ENCODE measurements at regions not wholly inside any gene's neighbourhood (a gene's known extent, or its start where the extent isn't known, plus 50 kb on each side); places are given as distances from the start of the nearest gene placed in this dataset.

DNA sequence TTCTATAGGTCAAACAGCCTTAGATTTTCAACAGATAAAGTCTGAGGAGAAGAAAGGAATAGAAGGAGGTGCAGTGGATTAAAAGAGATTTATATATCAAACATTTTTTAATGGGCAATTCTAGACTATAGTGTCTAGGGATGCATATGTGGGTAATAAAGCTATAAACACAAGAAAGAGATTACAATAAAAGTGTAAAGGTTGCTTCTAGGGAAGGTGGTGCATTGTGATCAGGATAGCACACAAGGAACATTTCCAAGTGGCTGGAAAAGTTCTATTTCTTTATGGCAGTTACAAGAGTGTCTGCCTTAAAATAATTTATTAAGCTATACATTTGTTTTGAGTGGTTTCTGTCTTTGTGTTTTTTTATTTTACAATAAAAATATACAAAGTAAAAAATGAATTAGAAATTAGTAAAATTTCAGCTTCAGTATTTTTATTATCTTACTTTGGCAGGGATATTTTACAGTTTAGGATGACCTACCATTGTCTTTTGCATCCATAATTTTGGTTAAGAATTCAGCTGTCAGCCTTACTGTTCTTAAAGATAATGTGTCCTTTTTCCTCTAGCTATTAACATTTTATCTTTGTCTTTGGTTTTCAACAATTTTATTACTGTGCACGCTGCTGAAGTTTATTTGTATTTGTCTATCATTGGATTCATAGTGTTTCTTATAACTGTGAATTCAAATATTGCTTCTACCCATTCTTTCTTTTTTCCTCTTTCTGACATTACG, 221.8 kb downstream of the LACC1 start:
- DNase-seq: no peak

GRCh38 chr13:44103429-44104196, 223.9 kb downstream of the LACC1 start:
- no peak for DNase-seq

DNA sequence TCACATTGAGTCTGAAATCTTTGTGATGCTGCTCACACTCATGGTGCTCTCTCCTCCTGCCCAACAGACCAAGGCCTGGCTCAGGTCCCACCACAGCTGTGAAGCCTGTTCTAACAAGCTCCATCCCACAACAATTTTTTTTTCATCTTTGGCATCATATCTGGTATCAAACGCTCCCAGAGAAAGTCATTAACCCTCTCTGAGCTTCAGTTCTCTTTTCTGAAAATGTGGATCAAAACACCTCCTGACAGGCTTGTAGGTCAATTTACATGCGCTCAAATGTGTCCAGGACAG, 224.4 kb downstream of the LACC1 start:
- DNase-seq: no peak

DNA sequence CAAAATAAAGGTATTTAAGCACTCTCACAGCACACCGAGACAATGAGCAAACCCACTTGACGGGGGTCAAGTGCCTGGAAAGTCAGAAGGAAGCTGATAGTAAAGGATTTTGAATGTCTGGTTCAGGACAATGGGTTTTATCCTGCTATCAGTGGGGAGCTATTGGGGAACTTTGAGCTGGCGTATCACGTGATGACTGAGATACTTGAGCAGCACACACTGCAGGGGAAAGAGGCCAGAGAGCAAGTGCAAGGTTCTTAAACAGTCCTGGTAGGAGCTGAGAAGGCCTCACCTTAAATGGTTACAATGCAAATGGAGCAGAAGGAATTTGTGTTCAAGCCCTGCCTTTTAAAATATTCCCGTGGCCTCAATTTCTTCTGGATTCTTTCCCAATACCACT, 225.3 kb downstream of the LACC1 start:
- no peak for DNase-seq

- no peak for DNase-seq
Observed at GRCh38 chr13:44106266-44107152, 226.8 kb downstream of the LACC1 start.

DNA sequence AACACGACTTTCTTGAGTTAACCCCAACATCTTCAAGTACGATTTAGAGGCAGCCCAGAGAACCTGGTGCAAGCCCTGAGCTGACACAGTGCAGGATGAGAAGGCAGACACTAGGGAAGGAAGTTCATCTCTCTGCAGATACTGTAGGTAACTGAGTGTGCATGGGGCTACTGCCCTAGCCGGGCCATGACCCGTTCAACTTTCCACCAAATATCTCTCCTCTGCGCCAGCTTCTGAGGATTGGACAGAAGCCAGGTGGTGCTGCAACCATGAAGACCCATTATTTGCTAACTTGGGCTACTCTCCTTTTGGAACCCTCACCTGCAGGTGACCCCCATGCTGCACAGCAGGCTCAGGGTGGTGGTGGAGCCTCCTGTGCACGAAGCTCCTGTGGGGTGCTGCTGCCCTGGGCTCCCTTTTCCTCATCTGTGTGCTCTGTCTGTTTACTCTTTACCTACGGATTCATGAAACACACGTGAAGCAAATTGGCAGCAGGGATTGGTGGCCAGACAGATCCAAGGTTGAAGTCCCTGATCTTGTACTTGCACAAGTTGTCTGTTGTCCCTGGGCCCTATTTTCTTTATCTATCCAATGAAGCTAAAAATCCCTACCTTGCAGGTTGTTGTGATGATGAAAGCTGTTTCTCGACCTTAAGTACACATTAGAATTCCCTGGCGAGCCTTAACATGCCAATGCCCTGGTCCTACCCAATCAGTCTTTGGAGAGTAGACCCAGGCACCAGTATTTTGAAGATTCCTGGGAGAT, 227.8 kb downstream of the LACC1 start:
- DNase-seq: no peak

GRCh38 chr13:44108331-44108858, 228.7 kb downstream of the LACC1 start:
- DNase-seq: no peak

- DNase-seq: no peak
Observed at GRCh38 chr13:44110091-44110621, 230.5 kb downstream of the LACC1 start.

GRCh38 chr13:44111701-44112100, 232.0 kb downstream of the LACC1 start:
- no peak for DNase-seq

DNA sequence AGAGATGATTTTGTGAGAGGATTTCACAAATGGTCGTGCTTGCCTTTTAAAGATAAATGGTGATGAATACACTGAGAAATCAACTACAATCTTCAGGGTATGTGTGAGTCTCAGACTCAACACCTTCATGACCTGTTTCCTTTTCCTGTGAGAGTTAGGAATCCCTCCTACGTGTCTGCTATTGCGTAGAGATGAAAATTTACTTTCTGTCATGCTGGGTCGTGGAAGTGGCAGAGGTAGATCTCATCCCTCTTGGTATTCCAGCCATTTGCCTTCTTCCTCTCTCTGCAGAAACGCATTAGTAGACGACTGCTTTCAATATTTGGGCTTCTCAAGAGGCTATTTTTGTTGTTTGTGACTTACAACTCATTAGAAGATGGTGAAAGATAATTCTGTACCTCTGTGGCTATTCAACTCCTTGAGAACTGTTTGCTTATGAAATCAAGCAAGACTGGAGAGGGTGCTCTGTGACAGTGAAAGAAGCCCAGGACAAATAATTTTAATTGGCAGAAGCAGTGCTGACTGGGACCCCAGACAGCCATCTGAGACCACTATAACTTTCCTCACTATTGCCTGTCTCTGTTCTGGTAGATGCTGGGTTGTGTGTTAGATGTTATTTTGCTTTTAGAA, 233.1 kb downstream of the LACC1 start:
- no peak for DNase-seq

GRCh38 chr13:44116562-44117332, 237.0 kb downstream of the LACC1 start:
- no peak for DNase-seq

DNA sequence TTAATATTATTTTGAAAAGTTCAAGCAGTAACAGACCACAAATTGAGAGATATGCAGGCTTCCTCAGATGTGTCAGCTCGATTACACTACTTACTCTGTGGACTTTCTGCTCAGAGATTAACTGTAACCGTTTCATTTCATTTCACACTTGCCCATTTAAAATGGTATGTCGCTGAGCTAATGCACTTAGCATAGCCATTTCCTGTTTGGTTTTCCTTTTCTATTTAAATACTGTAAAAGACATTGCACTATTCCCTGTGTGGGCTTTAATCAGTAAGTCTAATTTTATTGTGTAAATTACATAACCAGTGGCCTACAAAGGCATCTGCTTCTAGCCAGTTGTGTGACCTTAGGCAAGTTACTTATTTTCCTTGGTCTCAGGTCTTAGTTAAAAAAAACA, 237.6 kb downstream of the LACC1 start:
- DNase-seq: no peak

- no peak for DNase-seq
Observed at GRCh38 chr13:44117816-44118215, 238.1 kb downstream of the LACC1 start.

- DNase-seq: no peak
Observed at GRCh38 chr13:44118881-44119280, 239.2 kb downstream of the LACC1 start.

- DNase-seq: no peak
Observed at GRCh38 chr13:44120043-44120442, 240.3 kb downstream of the LACC1 start.

- DNase-seq: no peak
Observed at GRCh38 chr13:44120849-44121755, 241.4 kb downstream of the LACC1 start.

- DNase-seq: no peak
Observed at GRCh38 chr13:44124352-44124751, 244.6 kb downstream of the LACC1 start.

GRCh38 chr13:44125943-44126469, 246.3 kb downstream of the LACC1 start:
- no peak for DNase-seq

DNA sequence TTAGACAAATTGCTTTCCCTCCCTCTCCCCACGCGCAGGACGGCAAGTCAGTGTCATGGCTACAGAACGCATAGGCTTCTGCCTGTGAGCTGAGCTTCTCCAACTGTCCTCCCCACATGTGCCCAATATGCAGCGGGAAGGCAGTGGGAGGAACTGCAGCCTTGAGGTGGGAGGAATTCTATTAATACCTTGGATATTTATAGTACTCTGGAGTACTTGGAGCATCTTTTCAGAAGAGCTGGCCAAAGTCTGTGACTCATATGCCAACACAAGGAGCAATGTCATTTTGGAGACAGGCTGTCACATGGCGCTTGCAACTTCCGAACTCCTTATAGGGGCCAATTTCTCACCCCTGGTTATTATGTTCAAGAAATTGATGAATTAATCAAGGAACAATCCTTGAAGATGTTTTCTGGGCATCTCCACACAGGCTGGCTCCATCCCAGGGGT, 245.0 kb upstream of the SERP2 start:
- no peak for DNase-seq

DNA sequence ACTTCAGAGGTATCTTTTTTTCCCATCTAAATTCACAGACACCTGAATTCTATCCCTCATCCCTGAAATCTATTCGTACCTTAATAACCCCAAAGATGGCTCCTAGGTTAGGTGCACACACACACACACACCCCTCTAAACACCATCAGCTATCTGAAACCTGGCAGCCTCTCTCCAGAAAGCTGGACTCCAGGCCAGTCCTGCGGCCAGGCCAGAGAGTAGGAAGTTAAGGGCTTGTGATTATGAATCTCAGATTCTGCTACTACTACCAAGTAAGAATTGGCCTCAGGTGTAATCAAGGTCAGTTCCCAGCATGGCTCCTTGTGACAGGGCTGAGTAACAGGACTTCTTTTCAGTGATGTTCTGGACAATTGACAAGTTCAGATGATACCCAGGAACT, 244.2 kb upstream of the SERP2 start:
- no peak for DNase-seq

All from stimulated activated CD4-positive, alpha-beta T cell treated with anti-CD3 and anti-CD28 coated beads, Interleukin-2, amount 100 ng/mL, for 48 hours (primary cell).